ENCODE measurements at regions not wholly inside any gene's neighbourhood (a gene's known extent, or its start where the extent isn't known, plus 50 kb on each side); places are given as distances from the start of the nearest gene placed in this dataset.

DNA sequence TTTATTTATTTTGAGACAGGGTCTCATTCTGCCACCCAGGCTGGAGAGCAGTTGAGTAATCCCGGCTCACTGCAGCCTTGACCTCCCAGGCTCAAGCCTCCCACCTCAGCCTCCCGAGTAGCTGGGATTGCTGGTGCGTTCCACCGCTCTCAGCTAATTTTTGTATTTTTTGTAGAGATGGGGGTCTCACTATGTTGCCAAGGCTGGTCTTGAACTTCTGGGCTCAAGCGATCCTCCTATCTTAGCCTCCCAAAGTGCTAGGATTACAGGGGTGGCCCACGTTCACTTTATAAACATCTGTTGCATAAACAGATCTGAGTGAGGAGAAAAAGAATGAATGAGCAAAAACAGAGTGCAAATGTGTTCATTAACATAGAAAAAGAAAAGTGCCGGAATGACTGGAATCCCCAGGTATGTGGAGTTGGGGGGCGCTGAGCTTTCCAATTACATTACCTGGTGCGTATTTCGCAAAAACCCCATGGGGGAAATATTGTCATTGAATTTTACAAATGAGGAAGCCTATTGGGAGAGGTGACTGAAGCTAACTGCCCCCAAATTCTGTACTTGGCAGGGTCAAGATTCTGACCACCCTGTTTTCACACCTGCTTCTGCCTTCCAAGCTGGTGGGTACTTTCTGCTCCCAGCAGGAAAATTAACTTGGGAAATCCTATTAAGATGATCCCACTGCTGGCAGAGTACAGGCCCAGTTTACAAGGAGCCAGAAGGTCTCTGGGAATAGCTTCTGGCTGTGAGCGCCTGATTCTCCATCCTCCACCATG is 207.7 kb upstream of the JARID2 start:
- Histone ChIP-seq H3K79me2 (no peaks in the 10 kb centered on the region), H3K9me2 (replicated peaks; ENCODE audit: insufficient read depth) (no peaks in the 10 kb centered on the region), H3K36me3 (replicated peaks; ENCODE audit: insufficient read depth, low read depth) (no peaks in the 10 kb centered on the region), H3K27ac (no peak overlapping the region), H3K4me1 (ENCODE audit: insufficient read depth) (peaks cover 9% of the 10 kb centered on the region), H3K4me3 (no peak overlapping the region), H3K4me2 (no peak overlapping the region), H3K27me3 (no peaks in the 10 kb centered on the region), H2AFZ (no peak overlapping the region), H3K9me3 (ENCODE audit: low read depth) (no peaks in the 10 kb centered on the region), H4K20me1 (ENCODE audit: insufficient read depth, poor library complexity, severe bottlenecking) (no peaks in the 10 kb centered on the region)
- TF ChIP-seq EZH2 (IDR thresholded peaks at IDR 0.05; ENCODE audit: borderline replicate concordance) (no peak), EZH2phosphoT487 (IDR thresholded peaks at IDR 0.05; ENCODE audit: low read depth, severe bottlenecking, unreplicated experiment) (no peak)
- TF ChIP-seq, protein P1, sequence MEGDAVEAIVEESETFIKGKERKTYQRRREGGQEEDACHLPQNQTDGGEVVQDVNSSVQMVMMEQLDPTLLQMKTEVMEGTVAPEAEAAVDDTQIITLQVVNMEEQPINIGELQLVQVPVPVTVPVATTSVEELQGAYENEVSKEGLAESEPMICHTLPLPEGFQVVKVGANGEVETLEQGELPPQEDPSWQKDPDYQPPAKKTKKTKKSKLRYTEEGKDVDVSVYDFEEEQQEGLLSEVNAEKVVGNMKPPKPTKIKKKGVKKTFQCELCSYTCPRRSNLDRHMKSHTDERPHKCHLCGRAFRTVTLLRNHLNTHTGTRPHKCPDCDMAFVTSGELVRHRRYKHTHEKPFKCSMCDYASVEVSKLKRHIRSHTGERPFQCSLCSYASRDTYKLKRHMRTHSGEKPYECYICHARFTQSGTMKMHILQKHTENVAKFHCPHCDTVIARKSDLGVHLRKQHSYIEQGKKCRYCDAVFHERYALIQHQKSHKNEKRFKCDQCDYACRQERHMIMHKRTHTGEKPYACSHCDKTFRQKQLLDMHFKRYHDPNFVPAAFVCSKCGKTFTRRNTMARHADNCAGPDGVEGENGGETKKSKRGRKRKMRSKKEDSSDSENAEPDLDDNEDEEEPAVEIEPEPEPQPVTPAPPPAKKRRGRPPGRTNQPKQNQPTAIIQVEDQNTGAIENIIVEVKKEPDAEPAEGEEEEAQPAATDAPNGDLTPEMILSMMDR (IDR thresholded peaks at IDR 0.05; ENCODE audit: poor library complexity) = no peak
- no peak for DNase-seq (ENCODE audit: low spot score)
- WGBS (ENCODE audit: low lambda C conversion rate, missing lambda C conversion rate) = 93% methylated on average over 11 of the region's 11 CpGs

DNA sequence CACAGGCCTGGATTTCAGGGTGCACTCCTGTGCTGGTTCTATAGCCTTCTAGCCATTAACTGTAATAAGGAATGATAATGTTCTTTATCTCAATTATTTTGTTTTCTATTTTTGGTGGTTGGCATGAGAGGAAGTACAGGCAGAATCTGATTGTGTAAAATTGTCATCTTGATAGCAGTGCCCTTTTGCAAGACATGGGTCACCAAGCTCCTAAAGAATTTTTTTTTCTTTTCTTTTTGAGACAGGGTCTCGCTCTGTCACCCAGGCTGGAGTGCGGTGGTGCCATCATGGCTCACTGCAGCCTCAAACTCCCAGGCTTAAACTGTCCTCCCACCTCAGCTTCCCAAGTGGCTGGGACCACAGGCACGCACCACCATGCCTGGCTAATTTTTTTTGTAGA is 206.7 kb upstream of the JARID2 start:
- no peaks in the 10 kb centered on the region for H3K36me3 ChIP-seq (replicated peaks; ENCODE audit: insufficient read depth, low read depth)
- no peak overlapping the region for H3K4me2 ChIP-seq
- no peaks in the 10 kb centered on the region for H3K9me3 ChIP-seq (ENCODE audit: low read depth)
- no peaks in the 10 kb centered on the region for H3K9me2 ChIP-seq (replicated peaks; ENCODE audit: insufficient read depth)
- 97% methylated on average over 3 of the region's 3 CpGs for WGBS (ENCODE audit: low lambda C conversion rate, missing lambda C conversion rate)
- no peak for TF ChIP-seq EZH2 (IDR thresholded peaks at IDR 0.05; ENCODE audit: borderline replicate concordance)
- TF ChIP-seq, protein P1 (IDR thresholded peaks at IDR 0.05; ENCODE audit: poor library complexity) = no peak
- no peak for TF ChIP-seq EZH2phosphoT487 (IDR thresholded peaks at IDR 0.05; ENCODE audit: low read depth, severe bottlenecking, unreplicated experiment)
- peaks cover 13% of the 10 kb centered on the region for H3K4me1 ChIP-seq (ENCODE audit: insufficient read depth)
- no peak overlapping the region for H3K4me3 ChIP-seq
- H3K27me3 ChIP-seq = no peaks in the 10 kb centered on the region
- H4K20me1 ChIP-seq (ENCODE audit: insufficient read depth, poor library complexity, severe bottlenecking) = no peaks in the 10 kb centered on the region
- H3K27ac ChIP-seq = no peak overlapping the region
- H2AFZ ChIP-seq = no peak overlapping the region
- no peak for DNase-seq (ENCODE audit: low spot score)
- H3K79me2 ChIP-seq = no peaks in the 10 kb centered on the region

DNA sequence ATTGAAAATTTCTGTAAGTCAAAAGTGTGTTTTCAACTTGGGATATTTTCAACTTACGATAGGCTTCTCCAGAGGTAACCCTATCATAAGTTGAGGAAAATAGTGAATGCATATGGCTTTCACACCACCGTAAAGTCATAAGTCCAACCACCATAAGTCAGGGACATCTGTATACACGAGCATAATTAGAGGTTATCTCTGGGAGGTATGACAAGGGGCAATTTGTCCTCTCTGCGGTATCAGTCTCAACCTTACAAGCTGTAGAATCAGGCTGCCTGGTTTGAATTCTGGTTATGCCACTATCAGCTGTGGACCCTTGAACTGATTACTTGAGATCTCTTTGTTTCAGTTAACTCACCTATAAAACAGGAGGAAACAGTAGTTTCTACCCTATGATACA is 202.9 kb upstream of the JARID2 start:
- H3K9me3 ChIP-seq (ENCODE audit: low read depth) = no peaks in the 10 kb centered on the region
- no peak overlapping the region for H3K4me3 ChIP-seq
- TF ChIP-seq EZH2phosphoT487 (IDR thresholded peaks at IDR 0.05; ENCODE audit: low read depth, severe bottlenecking, unreplicated experiment) (no peak), EZH2 (IDR thresholded peaks at IDR 0.05; ENCODE audit: borderline replicate concordance) (no peak)
- TF ChIP-seq, protein P1 (IDR thresholded peaks at IDR 0.05; ENCODE audit: poor library complexity) = no peak
- DNase-seq (ENCODE audit: low spot score) = no peak
- H3K27me3 ChIP-seq = no peaks in the 10 kb centered on the region
- no peaks in the 10 kb centered on the region for H3K36me3 ChIP-seq (replicated peaks; ENCODE audit: insufficient read depth, low read depth)
- no peaks in the 10 kb centered on the region for H3K9me2 ChIP-seq (replicated peaks; ENCODE audit: insufficient read depth)
- H4K20me1 ChIP-seq (ENCODE audit: insufficient read depth, poor library complexity, severe bottlenecking) = no peaks in the 10 kb centered on the region
- peaks cover 7% of the 10 kb centered on the region for H3K4me1 ChIP-seq (ENCODE audit: insufficient read depth)
- H2AFZ ChIP-seq = no peak overlapping the region
- H3K4me2 ChIP-seq = no peak overlapping the region
- WGBS (ENCODE audit: low lambda C conversion rate, missing lambda C conversion rate) = 61% methylated on average over 4 of the region's 4 CpGs
- H3K27ac ChIP-seq = no peak overlapping the region
- H3K79me2 ChIP-seq = no peaks in the 10 kb centered on the region
